ENCODE measurements at regions not wholly inside any gene's neighbourhood (a gene's known extent, or its start where the extent isn't known, plus 50 kb on each side); places are given as distances from the start of the nearest gene placed in this dataset.

DNA sequence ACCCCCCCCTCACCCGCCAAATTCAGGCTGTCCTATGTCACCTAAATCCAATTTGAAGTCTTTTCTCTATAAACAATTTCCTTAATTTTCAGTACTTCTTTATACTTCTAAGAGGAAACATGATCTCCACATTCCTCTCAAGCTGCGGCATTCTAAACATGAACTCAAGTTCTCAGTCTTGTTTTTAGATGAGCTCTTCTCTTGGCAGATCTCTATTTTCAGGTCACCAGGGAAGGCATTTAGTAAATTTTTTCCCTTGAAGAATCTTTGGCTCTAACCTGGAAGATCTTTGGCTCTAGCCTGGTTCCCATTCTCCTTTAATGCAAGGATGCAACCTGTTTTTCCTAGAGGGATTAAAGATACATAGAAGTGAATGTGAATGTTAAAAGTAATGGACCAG, 193.4 kb downstream of the ATG4C start:
- H3K4me3 ChIP-seq (ENCODE audit: control insufficient read depth, low read depth, low read length): no peak overlapping the region
- TF ChIP-seq, protein P1, sequence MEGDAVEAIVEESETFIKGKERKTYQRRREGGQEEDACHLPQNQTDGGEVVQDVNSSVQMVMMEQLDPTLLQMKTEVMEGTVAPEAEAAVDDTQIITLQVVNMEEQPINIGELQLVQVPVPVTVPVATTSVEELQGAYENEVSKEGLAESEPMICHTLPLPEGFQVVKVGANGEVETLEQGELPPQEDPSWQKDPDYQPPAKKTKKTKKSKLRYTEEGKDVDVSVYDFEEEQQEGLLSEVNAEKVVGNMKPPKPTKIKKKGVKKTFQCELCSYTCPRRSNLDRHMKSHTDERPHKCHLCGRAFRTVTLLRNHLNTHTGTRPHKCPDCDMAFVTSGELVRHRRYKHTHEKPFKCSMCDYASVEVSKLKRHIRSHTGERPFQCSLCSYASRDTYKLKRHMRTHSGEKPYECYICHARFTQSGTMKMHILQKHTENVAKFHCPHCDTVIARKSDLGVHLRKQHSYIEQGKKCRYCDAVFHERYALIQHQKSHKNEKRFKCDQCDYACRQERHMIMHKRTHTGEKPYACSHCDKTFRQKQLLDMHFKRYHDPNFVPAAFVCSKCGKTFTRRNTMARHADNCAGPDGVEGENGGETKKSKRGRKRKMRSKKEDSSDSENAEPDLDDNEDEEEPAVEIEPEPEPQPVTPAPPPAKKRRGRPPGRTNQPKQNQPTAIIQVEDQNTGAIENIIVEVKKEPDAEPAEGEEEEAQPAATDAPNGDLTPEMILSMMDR (conservative IDR thresholded peaks at IDR 0.05; ENCODE audit: control insufficient read depth, insufficient read depth, low read depth, low read length): no peak
- DNase-seq (ENCODE audit: low read depth): no peak

DNA sequence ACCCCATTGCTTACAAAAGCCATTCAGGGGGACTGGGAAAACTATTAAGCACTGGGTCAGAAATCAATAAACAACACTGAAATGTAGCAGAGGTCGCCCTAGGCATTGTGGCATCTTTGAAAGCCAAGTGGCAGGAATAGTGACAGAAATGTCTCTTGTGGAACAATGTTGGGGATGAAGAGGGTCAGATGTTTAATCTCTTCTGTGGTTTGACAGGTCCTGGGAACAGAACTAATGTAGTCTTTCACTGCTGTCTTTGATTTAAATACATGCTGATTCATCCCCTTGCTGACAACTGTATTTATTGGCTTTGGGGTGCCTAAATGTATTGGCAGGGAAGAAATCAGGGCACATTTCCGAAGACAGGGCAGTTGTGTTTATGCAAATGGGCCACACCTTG, 194.8 kb downstream of the ATG4C start:
- H3K4me3 ChIP-seq (ENCODE audit: control insufficient read depth, low read depth, low read length): no peak overlapping the region

DNA sequence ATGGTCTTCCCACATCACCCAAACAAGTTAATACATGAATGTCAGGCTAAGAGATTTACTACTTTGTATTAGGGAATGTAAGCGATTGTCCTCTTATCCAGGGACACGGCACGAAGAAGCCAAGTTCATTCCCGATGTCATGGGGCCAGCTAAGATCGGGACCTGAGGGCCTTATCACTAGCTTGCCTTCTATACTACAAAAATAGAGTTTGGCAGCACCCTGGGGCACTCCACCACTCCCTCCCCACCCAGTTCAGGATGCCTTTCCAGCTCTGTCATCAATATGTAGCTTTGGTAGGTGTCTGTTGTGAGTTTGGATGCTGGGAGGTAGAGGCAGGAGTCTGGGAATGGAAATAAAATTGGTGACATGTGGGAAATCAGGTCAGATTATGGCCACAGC, 197.5 kb downstream of the ATG4C start:
- DNase-seq (ENCODE audit: low read depth): no peak
- TF ChIP-seq, protein P1 (conservative IDR thresholded peaks at IDR 0.05; ENCODE audit: control insufficient read depth, insufficient read depth, low read depth, low read length): no peak

More for the DNA sequence above, 194.8 kb downstream of the ATG4C start:
- peak; percentile 3 for DNase-seq (ENCODE audit: low read depth)
- TF ChIP-seq, protein P1 (conservative IDR thresholded peaks at IDR 0.05; ENCODE audit: control insufficient read depth, insufficient read depth, low read depth, low read length): no peak

DNA sequence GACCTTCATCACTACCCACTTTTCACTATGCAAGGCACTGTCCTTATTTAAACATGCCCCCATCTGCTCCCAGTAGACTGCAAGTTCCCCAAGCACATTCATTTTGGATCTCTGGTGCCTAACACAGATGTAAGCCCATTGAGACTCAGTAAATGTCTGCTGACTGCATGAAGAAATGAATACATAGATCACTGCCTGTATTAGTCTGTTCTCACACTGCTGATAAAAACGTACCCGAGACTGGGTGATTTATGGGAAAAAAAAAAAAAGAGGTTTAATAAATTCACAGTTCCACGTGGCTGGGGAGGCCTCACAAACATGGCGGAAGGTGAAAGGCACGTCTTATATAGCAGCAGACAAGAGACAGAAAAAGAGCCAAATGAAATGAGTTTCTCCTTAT, 204.9 kb downstream of the ATG4C start:
- no peak for DNase-seq (ENCODE audit: low read depth)
- TF ChIP-seq, protein P1 (conservative IDR thresholded peaks at IDR 0.05; ENCODE audit: control insufficient read depth, insufficient read depth, low read depth, low read length): no peak
- no peak overlapping the region for H3K4me3 ChIP-seq (ENCODE audit: control insufficient read depth, low read depth, low read length)

More for the DNA sequence above, 197.5 kb downstream of the ATG4C start:
- H3K4me3 ChIP-seq (ENCODE audit: control insufficient read depth, low read depth, low read length): no peak overlapping the region

DNA sequence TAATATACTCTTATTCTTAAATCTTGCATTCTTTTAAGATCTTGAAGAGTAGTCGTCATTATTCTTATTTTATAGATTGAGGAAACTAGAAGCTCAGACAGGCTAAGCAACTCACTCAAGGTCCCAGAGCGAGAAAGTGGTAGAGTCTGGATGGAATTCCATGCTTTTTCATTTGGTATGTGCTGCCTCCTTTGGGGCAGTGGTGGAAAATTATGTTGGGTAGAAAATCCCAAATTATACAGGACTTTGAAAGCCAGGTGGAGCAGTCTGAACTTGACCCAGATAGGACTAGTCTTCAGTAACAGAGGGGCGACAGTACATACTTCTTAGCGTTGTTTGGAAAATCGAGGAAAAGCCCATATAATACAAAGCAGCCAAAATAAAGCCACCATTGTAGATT, 205.6 kb downstream of the ATG4C start:
- TF ChIP-seq, protein P1 (conservative IDR thresholded peaks at IDR 0.05; ENCODE audit: control insufficient read depth, insufficient read depth, low read depth, low read length): peak; percentile 27
- no peak overlapping the region for H3K4me3 ChIP-seq (ENCODE audit: control insufficient read depth, low read depth, low read length)
- DNase-seq (ENCODE audit: low read depth): no peak

DNA sequence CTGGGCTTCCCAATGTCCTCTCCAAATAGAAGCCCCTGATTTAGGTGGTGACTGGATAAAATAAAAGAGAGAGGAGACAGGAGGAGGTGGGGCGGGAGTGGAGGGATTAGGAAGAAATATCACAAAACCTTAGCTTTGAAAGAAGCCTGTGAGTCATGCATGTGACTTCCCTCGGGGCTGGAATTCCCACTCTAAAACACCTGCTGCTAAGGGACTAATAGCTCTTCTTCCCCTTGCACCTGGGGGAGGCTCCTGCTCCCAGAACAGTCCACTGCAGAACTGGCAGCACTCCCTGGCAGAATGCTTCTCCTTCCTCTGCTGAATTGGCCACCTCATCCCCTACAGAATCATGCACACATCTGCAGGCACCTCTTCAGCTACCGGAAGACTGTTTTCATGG, 207.2 kb downstream of the ATG4C start:
- no peak for DNase-seq (ENCODE audit: low read depth)
- no peak overlapping the region for H3K4me3 ChIP-seq (ENCODE audit: control insufficient read depth, low read depth, low read length)
- TF ChIP-seq, protein P1 (conservative IDR thresholded peaks at IDR 0.05; ENCODE audit: control insufficient read depth, insufficient read depth, low read depth, low read length): no peak

DNA sequence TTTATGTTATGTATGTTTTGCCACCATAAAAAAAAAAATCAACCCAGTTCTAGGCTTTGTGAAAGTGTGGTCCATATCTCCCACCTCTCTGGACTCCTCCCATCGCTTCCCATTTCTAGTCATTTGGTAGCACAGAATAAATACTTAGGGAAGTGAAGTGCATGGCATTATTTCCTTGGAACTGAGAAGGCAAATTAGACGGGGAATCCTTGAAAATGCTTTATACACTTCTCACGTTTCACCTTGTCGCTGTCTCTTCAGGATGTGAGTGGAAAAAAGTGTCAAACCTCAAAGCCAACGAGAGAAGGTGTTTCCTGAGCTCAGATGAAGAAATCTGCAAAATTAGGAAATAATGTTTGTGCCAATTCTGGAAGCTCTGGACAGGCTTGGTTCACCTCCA, 209.9 kb downstream of the ATG4C start:
- no peak for DNase-seq (ENCODE audit: low read depth)
- TF ChIP-seq, protein P1 (conservative IDR thresholded peaks at IDR 0.05; ENCODE audit: control insufficient read depth, insufficient read depth, low read depth, low read length): no peak
- H3K4me3 ChIP-seq (ENCODE audit: control insufficient read depth, low read depth, low read length): no peak overlapping the region

All from fibroblast of mammary gland (primary cell).